H9 (cell line): ENCODE measurements at regions not wholly inside any gene's neighbourhood (a gene's known extent, or its start where the extent isn't known, plus 50 kb on each side); places are given as distances from the start of the nearest gene placed in this dataset.

Experiments
- DNase-seq: peaks from one replicate; pipeline ENCODE4 v3.0.0-alpha.2; 2017
- H2AFZ ChIP-seq: one replicate; pipeline ENCODE4 v1.6.1; 2013; ENCODE audit warnings: mild to moderate bottlenecking, low read length, control low read depth, moderate library complexity
- H2AK5ac ChIP-seq: 2 replicates; pipeline ENCODE4 v1.6.1; 2013; ENCODE audit warnings: low read length, control low read depth, mixed read lengths; ENCODE audit not compliant: insufficient read length
- H2BK120ac ChIP-seq: one replicate; pipeline ENCODE4 v1.6.1; 2013; ENCODE audit warnings: low read depth, mild to moderate bottlenecking, low read length, control low read depth, inconsistent platforms; ENCODE audit not compliant: poor library complexity, severe bottlenecking
- H2BK12ac ChIP-seq: 2 replicates; pipeline ENCODE4 v1.6.1; 2013; ENCODE audit warnings: low read length, control low read depth, mixed read lengths, low read depth; ENCODE audit not compliant: insufficient read length
- H2BK15ac ChIP-seq: 2 replicates; pipeline ENCODE4 v1.6.1; 2013; ENCODE audit warnings: low read depth, low read length, control low read depth
- H2BK20ac ChIP-seq: one replicate; pipeline ENCODE4 v1.6.1; 2013; ENCODE audit warnings: low read depth, mild to moderate bottlenecking, low read length, control low read depth, inconsistent platforms; ENCODE audit not compliant: poor library complexity, severe bottlenecking
- H2BK5ac ChIP-seq: 2 replicates; pipeline ENCODE4 v1.6.1; 2013; ENCODE audit warnings: low read length, control low read depth, mixed read lengths; ENCODE audit not compliant: insufficient read length
- H3K14ac ChIP-seq: 2 replicates; pipeline ENCODE4 v1.6.1; 2013; ENCODE audit warnings: low read length, control low read depth; ENCODE audit not compliant: insufficient read depth
- H3K18ac ChIP-seq: 2 replicates; pipeline ENCODE4 v1.6.1; 2013; ENCODE audit warnings: low read depth, mild to moderate bottlenecking, mixed read lengths, low read length, control low read depth; ENCODE audit not compliant: insufficient read length
- H3K23ac ChIP-seq: 2 replicates; pipeline ENCODE4 v1.6.1; 2013; ENCODE audit warnings: low read length, control low read depth, mixed read lengths, low read depth; ENCODE audit not compliant: insufficient read length
- H3K23me2 ChIP-seq: 2 replicates; pipeline ENCODE4 v1.6.1; 2013; ENCODE audit warnings: low read depth, mild to moderate bottlenecking, mixed read lengths, low read length, control low read depth; ENCODE audit not compliant: insufficient read length, poor library complexity, severe bottlenecking
- H3K27ac ChIP-seq: 2 replicates; pipeline ENCODE4 v1.5.1; 2013; ENCODE audit warnings: low read length, control low read depth, mixed read lengths, low read depth; ENCODE audit not compliant: insufficient read length
- H3K27me3 ChIP-seq: 2 replicates; pipeline ENCODE4 v1.6.1; 2013; ENCODE audit warnings: low read length, control low read depth, inconsistent platforms; ENCODE audit not compliant: insufficient read depth
- H3K4ac ChIP-seq: 2 replicates; pipeline ENCODE4 v1.6.1; 2013; ENCODE audit warnings: low read depth, mild to moderate bottlenecking, control low read depth, inconsistent platforms, low read length, moderate library complexity
- H3K4me1 ChIP-seq: 2 replicates; pipeline ENCODE4 v1.6.1; 2013; ENCODE audit warnings: low read length, control low read depth, inconsistent platforms; ENCODE audit not compliant: insufficient read depth
- H3K4me2 ChIP-seq: 2 replicates; pipeline ENCODE4 v1.6.1; 2013; ENCODE audit warnings: low read length, control low read depth, mixed read lengths; ENCODE audit not compliant: insufficient read length, insufficient read depth
- H3K56ac ChIP-seq: 2 replicates; pipeline ENCODE4 v1.6.1; 2013; ENCODE audit warnings: low read depth, mild to moderate bottlenecking, mixed read lengths, low read length, control low read depth; ENCODE audit not compliant: insufficient read length
- H3K79me1 ChIP-seq: 2 replicates; pipeline ENCODE4 v1.6.1; 2013; ENCODE audit warnings: low read depth, mild to moderate bottlenecking, moderate library complexity, low read length, control low read depth, inconsistent platforms; ENCODE audit not compliant: insufficient read depth, poor library complexity, severe bottlenecking
- H3K79me2 ChIP-seq: 2 replicates; pipeline ENCODE4 v1.6.1; 2013; ENCODE audit warnings: low read length, control low read depth, inconsistent platforms; ENCODE audit not compliant: insufficient read depth
- H3K9ac ChIP-seq: 2 replicates; pipeline ENCODE4 v1.6.1; 2013; ENCODE audit warnings: low read length, control low read depth, mixed read lengths; ENCODE audit not compliant: insufficient read length; ENCODE audit errors: extremely low read depth
- H3K9me3 ChIP-seq: one replicate; pipeline ENCODE4 v1.6.1; 2013; ENCODE audit warnings: low read depth, low read length, inconsistent platforms; ENCODE audit not compliant: control insufficient read depth
- H3T11ph ChIP-seq: one replicate; pipeline ENCODE4 v1.6.1; 2013; ENCODE audit warnings: mild to moderate bottlenecking, low read length, control low read depth, inconsistent platforms
- H4K20me1 ChIP-seq: one replicate; pipeline ENCODE4 v1.6.1; 2013; ENCODE audit not compliant: control insufficient read depth, insufficient read length, insufficient read depth
- H4K5ac ChIP-seq: 2 replicates; pipeline ENCODE4 v1.6.1; 2013; ENCODE audit warnings: low read depth, mild to moderate bottlenecking, mixed read lengths, low read length, control low read depth; ENCODE audit not compliant: insufficient read length
- H4K8ac ChIP-seq: replicated peaks from 2 replicates; pipeline ENCODE4 v1.6.1; 2013; ENCODE audit warnings: low read length, control low read depth, mixed read lengths, low read depth; ENCODE audit not compliant: insufficient read length
- H4K91ac ChIP-seq: 2 replicates; pipeline ENCODE4 v1.6.1; 2013; ENCODE audit warnings: low read depth, mild to moderate bottlenecking, moderate library complexity, mixed read lengths, low read length, control low read depth; ENCODE audit not compliant: insufficient read length
- H3K27ac Mint-ChIP-seq, 3 experiments: 2 replicates in 2 of 3; 3 replicates in 1 of 3; pipeline ENCODE4 v1.8.0; 2020 to 2021; ENCODE audit warnings: mixed read lengths in 3 of 3, mild to moderate bottlenecking in 1 of 3, moderate library complexity in 1 of 3
- H3K27me3 Mint-ChIP-seq: 2 replicates; pipeline ENCODE4 v1.8.0; 2021; ENCODE audit warnings: low read depth, mild to moderate bottlenecking, moderate library complexity, mixed read lengths
- H3K36me3 Mint-ChIP-seq, 3 experiments: 2 replicates in 2 of 3; 3 replicates in 1 of 3; pipeline ENCODE4 v1.8.0; 2020 to 2021; ENCODE audit warnings: low read depth in 3 of 3, mixed read lengths in 3 of 3; ENCODE audit not compliant: insufficient read depth in 1 of 3
- H3K4me1 Mint-ChIP-seq, 2 experiments: 2 replicates each; pipeline ENCODE4 v1.8.0; 2020; ENCODE audit warnings: mixed read lengths in 2 of 2
- H3K4me3 Mint-ChIP-seq, 2 experiments: 2 replicates in 1 of 2; 3 replicates in 1 of 2; pipeline ENCODE4 v1.8.0; 2020 to 2021; ENCODE audit warnings: mild to moderate bottlenecking in 2 of 2, mixed read lengths in 2 of 2, moderate library complexity in 1 of 2
- H3K9me3 Mint-ChIP-seq, 2 experiments: 2 replicates in 1 of 2; 3 replicates in 1 of 2; pipeline ENCODE4 v1.8.0; 2020; ENCODE audit warnings: mild to moderate bottlenecking in 2 of 2, mixed read lengths in 2 of 2, moderate library complexity in 1 of 2
- WGBS: extraction: QIAGEN DNeasy Blood & Tissue Kit; methylation state at CpG from one replicate; pipeline ENCODE4 v1.1.7; 2013; ENCODE audit warnings: missing lambda C conversion rate, low lambda C conversion rate, mixed read lengths; ENCODE audit not compliant: insufficient read length; ENCODE audit errors: extremely low coverage; 5-methylcytosine and 5-hydroxymethylcytosine counted together
- TF ChIP-seq, protein P1 (sequence below): fragments of 200-600 bp; sonication (generic); conservative IDR thresholded peaks from 3 replicates; pipeline ENCODE4 v1.8.0; 2021; ENCODE audit warnings: antibody characterized with exemption, mild to moderate bottlenecking

DNA sequence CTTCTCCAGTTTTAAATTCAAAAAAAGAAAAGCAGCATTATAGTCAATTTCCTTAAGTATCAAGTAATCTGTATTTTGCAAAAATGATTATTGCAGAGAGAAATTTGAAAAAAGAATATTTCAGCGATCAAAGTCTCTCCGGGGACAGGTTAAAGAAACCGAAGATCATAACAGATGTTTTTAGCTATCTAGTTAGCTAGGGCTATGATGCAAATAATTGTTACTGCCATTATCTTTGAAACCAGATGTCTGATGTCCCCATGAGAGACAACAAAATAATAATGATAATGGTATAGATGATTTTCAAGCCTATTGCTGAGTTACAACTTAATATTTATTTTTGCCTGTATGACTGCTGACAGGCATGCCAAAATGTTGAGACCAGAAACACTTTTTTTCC, 1326.0 kb downstream of the PLA2G4A start:
- H3K27ac ChIP-seq, result no peak overlapping the region
- H3K18ac ChIP-seq, result no peak overlapping the region
- H4K91ac ChIP-seq, result no peak overlapping the region
- H3K4ac ChIP-seq, result no peak overlapping the region
- no peaks in the 10 kb centered on the region for H3K23me2 ChIP-seq
- H2AK5ac ChIP-seq, result no peak overlapping the region
- H3K56ac ChIP-seq, result no peak overlapping the region
- no peak overlapping the region for H4K5ac ChIP-seq
- H2BK15ac ChIP-seq, result no peak overlapping the region
- H3K4me1 Mint-ChIP-seq, result no peaks in the 10 kb centered on the region
- WGBS, result no CpG with 5 or more reads among the region's 3 CpGs
- no peak overlapping the region for H2BK12ac ChIP-seq
- no peaks in the 10 kb centered on the region for H4K20me1 ChIP-seq
- H4K8ac ChIP-seq, result no peak overlapping the region
- H3K4me1 ChIP-seq, result no peaks in the 10 kb centered on the region
- no peak overlapping the region for H2BK20ac ChIP-seq
- H3K4me2 ChIP-seq, result no peak overlapping the region
- DNase-seq, result no peak
- H3K27me3 Mint-ChIP-seq, result no peaks in the 10 kb centered on the region
- H3T11ph ChIP-seq, result no peak overlapping the region
- no peak overlapping the region for H3K9ac ChIP-seq
- H3K27me3 ChIP-seq, result no peaks in the 10 kb centered on the region
- H3K4me3 Mint-ChIP-seq, result no peak overlapping the region
- TF ChIP-seq, protein P1, sequence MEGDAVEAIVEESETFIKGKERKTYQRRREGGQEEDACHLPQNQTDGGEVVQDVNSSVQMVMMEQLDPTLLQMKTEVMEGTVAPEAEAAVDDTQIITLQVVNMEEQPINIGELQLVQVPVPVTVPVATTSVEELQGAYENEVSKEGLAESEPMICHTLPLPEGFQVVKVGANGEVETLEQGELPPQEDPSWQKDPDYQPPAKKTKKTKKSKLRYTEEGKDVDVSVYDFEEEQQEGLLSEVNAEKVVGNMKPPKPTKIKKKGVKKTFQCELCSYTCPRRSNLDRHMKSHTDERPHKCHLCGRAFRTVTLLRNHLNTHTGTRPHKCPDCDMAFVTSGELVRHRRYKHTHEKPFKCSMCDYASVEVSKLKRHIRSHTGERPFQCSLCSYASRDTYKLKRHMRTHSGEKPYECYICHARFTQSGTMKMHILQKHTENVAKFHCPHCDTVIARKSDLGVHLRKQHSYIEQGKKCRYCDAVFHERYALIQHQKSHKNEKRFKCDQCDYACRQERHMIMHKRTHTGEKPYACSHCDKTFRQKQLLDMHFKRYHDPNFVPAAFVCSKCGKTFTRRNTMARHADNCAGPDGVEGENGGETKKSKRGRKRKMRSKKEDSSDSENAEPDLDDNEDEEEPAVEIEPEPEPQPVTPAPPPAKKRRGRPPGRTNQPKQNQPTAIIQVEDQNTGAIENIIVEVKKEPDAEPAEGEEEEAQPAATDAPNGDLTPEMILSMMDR, result no peak
- no peak overlapping the region for H2BK120ac ChIP-seq
- H3K14ac ChIP-seq, result no peak overlapping the region
- no peaks in the 10 kb centered on the region for H3K36me3 Mint-ChIP-seq
- H3K9me3 Mint-ChIP-seq, result no peaks in the 10 kb centered on the region
- no peak overlapping the region for H2AFZ ChIP-seq
- no peaks in the 10 kb centered on the region for H3K9me3 ChIP-seq
- H3K27ac Mint-ChIP-seq, result no peak overlapping the region
- no peaks in the 10 kb centered on the region for H3K79me2 ChIP-seq
- no peak overlapping the region for H2BK5ac ChIP-seq
- H3K23ac ChIP-seq, result no peak overlapping the region
- no peaks in the 10 kb centered on the region for H3K79me1 ChIP-seq
